GM19035 (cell line): ENCODE measurements at regions not wholly inside any gene's neighbourhood (a gene's known extent, or its start where the extent isn't known, plus 50 kb on each side); places are given as distances from the start of the nearest gene placed in this dataset.

ENCODE experiments used
- ATAC-seq: cut with Tn5 transposase; IDR thresholded peaks from one replicate; pipeline ENCODE4 v1.9.1; 2021; ENCODE audit not compliant: unreplicated experiment

GRCh38 chr3:59653405-59654122, 603.7 kb upstream of the CFAP20DC start:
- ATAC-seq, result no peak

DNA sequence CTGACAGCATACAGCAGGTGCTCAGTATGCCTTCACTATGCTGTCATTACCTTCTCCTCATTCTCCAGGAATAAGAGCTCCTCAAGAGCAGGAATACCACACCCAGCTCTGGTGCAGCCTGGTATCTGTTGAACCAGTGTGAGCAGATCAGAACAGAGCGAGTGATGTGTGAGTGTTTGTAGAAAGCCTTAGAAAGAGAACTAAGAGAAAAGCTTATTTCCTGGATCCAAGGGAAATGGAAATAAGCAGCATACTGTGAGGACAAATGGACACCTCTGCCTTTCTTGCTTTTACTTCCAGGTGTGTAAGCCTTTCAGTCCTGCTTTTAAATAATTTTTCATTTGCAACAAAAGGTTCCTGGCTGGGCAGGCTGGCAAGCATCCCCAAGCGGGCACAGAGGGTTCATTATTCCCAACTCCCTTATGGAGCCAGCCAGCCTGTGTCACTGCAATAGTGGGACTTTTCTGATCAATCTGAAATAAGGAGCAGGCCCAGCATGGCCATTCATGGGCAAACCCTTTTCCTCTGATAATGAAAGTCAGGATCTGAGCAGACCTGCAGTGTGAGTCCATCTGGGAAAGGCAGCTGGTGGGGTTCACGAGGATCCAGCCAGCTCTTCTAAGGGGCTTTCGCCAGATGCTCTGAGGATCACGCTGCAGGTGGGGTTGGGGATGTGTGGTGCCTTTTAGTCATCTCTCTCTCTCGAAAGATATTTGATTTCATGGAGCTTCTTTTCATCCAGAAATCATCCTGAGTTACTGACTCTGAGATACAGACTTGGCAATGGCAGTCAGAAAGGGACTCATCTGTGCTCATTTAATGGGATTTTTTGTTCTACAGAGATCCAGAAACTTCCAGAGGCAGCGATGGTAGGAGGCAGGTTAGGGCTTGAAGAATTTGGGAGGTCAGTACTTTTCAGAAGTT, 594.9 kb upstream of the CFAP20DC start:
- ATAC-seq, result no peak

DNA sequence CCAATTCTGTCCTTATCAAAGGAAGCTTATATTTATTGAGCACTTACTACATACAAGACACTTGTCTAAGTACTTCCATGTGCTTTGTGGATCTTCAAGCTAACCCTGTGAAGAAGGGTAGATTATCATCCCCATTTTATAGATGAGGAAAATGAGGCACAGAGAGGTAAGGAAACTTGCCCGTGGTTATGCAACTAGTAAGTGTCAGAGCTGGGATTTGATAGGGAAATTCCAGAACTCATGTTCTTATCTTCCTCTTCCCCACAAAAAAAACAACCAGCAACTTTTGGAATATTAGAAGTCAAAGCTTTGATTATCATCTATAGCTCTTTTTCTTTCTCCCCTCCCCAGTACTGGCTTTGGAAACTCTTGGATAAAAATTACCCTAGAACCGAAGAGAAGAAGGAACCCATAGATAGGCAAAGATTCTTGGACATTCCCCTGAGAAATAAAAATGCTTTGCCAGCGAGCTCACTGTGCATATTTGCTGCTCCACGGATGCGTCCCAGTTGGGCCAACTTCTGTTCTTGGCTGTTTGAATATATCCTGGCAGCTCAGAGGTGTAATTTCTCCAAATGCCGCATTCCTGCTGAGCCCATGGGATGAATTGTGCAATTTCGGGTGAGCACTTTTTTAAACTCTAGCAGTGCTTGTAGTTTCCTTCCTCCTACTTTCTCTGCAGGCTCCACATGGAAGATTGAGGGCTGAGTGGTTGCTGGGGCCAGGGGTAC, 591.5 kb upstream of the CFAP20DC start:
- no peak for ATAC-seq

- ATAC-seq, result no peak
Observed at GRCh38 chr3:59632760-59633573, 583.1 kb upstream of the CFAP20DC start.

- ATAC-seq, result no peak
Observed at GRCh38 chr3:59631482-59631881, 581.7 kb upstream of the CFAP20DC start.

- no peak for ATAC-seq
Observed at GRCh38 chr3:59621037-59621436, 571.2 kb upstream of the CFAP20DC start.

DNA sequence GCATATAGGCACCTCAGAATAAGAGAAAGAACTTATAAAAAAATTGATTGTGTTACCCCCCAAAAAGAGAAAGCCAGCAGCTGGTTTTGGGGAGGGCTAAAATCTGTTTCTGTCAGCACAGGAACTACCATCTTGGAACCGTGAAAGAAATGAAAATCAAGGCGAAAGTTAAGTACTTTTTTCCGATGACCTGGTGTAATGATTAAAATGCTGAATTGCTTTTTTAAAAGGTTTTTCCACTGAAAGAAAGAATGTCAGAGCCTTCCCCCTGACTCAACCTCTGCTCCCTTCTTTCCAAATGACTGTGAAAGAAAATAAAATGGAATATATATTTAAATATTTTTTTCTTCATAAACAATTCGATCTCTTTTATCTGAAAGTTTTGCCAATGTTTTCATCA, 570.5 kb upstream of the CFAP20DC start:
- no peak for ATAC-seq

DNA sequence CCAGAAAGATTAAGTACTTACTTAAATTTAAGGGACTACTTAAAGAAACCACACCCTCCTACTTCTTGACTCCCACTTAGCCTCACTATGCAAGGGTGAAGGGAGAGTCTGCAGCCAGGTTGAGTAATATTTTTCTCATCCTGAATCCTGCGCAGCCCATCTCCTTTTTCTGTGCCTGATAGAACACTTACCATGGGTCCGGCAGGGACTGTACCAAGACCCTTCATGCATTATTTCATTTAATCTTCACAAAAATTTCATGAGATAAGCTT, 562.6 kb upstream of the CFAP20DC start:
- ATAC-seq, result no peak

GRCh38 chr3:59611649-59612443, 562.0 kb upstream of the CFAP20DC start:
- no peak for ATAC-seq

- no peak for ATAC-seq
Observed at GRCh38 chr3:59609657-59610348, 560.0 kb upstream of the CFAP20DC start.

- no peak for ATAC-seq
Observed at GRCh38 chr3:59608356-59608755, 558.5 kb upstream of the CFAP20DC start.

- no peak for ATAC-seq
Observed at GRCh38 chr3:59607656-59608055, 557.8 kb upstream of the CFAP20DC start.

DNA sequence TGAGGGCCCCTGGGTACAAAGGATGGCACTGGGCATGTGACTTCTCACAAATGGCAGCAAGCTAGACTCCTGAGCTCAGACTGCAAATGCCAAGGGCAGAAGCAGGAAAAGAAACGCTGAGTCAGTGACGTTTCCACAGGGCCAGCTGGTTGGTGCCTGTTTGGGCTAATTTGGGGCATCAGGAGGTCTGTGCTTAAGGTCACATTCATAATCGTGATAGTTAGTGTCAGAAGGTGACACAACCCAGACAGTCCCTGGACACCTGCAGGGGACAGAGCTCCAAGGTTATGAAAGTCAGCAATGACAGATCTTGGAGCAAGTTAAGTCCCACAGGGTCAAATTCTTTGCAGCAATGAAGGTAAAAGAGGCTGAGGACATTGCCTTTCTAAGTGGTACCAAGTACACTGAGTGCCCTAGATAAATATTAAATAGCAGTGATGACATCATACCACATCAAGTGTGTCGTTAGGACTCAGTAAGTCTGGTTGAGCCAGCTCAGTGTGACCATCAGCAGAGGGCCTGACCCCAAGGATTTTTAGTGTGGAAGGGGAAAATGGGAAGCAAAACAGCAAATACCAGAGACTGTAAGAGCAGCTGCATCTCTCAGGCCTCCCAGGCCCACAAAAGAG, 556.9 kb upstream of the CFAP20DC start:
- ATAC-seq, result no peak

DNA sequence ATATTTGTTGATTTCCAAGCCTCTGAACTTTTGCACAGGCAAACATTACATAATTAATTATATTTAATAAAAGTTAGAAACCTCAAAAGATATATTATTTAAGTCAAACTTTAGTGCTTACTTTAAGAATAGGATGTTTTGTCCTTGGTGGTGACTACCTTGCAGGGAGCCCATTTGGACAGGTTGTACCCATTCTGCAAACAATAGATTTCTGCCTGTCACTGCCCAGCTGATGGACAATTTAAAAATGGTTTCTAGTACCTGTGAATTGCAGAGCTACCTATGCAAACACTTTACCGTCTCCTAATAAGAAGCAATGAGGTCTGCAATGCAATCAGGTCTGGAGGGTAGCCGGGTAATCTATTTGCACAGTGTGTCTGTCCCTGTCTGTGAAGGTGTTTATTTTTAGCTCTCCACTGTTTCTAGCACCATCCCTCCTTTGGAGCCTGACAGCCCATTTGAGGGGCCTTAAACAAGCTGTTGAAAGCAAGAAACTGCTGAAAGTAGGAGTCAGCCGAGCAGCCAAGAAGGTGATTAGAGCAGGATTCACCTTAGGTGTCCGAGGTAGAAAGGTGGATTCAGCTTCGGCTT, 556.2 kb upstream of the CFAP20DC start:
- no peak for ATAC-seq

DNA sequence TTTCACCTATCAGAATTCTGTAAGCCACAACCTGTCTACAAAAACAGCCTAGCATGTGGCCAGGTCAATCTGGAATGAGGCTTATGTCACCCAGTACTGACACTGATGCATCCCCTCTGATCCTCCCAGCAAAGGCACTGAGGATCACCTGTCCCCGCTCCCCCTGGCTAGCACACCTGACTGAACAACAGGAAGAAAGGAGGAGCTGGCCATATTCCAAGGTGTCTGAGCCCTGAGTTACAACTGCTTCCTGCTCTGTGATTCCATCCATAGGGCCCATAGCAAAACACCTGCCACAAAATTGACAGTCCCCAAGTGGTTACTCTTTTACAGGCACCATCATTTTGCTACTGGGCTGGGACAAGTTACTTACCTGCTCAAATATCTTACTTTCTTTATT, 555.5 kb upstream of the CFAP20DC start:
- no peak for ATAC-seq

DNA sequence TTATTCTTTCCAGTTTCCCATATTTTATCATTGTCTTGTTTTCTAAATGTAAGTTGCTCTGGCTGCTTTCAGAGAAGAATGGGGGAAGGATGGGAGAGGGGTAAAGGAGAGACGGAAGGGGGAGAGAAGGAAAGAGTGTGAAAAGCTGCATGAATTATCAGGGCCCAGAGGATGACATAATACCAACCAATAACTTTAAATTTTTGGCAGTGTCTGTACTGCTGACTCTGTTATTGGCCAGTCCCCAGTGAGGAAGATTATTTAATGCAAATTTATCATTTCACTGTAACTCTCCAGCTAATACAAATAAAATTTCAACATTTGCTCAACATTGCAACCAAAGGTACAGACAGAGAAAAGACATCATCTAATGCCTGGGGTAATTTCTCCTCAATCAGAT, 551.7 kb upstream of the CFAP20DC start:
- ATAC-seq, result no peak

DNA sequence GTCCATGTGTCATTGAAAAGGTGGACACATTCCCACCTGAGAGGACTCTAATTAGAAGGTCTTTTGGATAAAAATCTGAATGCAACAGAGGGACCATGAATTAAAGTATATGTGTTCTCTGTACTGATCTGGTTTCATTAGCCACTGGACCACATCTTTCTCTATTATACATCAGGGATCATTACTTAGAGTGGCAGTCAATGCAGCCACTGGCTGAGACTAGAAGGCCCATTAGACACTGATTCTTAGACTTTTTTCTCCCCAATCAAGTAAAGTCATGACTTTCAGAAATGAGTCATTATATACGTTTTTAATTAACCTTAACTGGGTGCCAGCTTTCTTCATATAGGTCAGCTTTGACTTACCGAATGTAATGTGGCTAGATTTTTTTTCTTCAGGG, 550.8 kb upstream of the CFAP20DC start:
- ATAC-seq, result no peak

DNA sequence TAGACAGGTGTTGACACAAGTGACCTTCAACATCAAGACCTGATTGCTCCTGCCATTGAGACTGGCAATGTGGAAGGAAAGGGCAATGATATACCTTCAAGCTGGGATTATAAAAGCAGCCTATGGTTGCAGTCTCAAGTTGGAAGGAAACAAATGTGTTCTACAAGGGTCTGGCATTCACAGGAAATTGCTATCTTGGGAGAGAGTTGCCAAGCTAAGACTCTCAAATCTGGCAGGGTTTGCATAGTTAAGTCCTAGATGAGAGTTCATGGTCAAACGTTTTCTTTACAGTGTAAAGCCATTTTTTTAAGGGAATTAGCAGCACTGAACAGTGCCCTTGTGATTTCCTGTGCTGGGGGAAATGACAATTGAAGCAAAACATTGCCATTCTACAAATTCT, 546.9 kb upstream of the CFAP20DC start:
- no peak for ATAC-seq

DNA sequence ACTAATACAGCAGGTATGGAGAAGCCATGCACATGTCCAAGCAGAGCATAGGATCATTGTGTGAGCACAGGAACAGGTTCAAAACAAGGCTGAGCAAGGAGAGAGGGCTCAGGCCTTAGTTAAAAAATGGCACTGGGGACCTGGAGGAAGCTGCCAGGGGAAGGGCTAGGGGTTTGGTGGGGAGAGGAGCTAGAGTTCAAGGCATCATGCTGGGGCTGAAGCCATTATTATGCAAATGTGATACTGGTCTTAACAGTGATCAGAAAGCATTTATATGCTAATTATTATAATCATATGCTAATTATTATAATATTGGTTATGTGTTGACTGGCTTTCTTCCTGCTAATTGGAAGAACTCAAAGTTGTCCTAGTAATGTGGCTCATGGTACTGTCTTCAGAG, 546.0 kb upstream of the CFAP20DC start:
- ATAC-seq, result no peak
